GM12865 (cell line): ENCODE measurements at regions not wholly inside any gene's neighbourhood (a gene's known extent, or its start where the extent isn't known, plus 50 kb on each side); places are given as distances from the start of the nearest gene placed in this dataset.

Source experiments
- DNase-seq: peaks from one replicate; pipeline ENCODE4 v3.0.0; 2010; ENCODE audit warnings: low read depth
- H3K4me3 ChIP-seq: 2 replicates; pipeline ENCODE4 v1.5.1; 2011; ENCODE audit warnings: mild to moderate bottlenecking, low read depth, low read length, control low read depth
- TF ChIP-seq, protein P1 (sequence below): IDR thresholded peaks from 2 replicates; pipeline ENCODE4 v1.5.1; 2011; ENCODE audit warnings: low read length, control low read depth, low read depth, inconsistent platforms; ENCODE audit not compliant: insufficient read depth; ENCODE audit errors: missing control alignments

- TF ChIP-seq, protein P1, sequence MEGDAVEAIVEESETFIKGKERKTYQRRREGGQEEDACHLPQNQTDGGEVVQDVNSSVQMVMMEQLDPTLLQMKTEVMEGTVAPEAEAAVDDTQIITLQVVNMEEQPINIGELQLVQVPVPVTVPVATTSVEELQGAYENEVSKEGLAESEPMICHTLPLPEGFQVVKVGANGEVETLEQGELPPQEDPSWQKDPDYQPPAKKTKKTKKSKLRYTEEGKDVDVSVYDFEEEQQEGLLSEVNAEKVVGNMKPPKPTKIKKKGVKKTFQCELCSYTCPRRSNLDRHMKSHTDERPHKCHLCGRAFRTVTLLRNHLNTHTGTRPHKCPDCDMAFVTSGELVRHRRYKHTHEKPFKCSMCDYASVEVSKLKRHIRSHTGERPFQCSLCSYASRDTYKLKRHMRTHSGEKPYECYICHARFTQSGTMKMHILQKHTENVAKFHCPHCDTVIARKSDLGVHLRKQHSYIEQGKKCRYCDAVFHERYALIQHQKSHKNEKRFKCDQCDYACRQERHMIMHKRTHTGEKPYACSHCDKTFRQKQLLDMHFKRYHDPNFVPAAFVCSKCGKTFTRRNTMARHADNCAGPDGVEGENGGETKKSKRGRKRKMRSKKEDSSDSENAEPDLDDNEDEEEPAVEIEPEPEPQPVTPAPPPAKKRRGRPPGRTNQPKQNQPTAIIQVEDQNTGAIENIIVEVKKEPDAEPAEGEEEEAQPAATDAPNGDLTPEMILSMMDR: no peak
- no peak overlapping the region for H3K4me3 ChIP-seq
- no peak for DNase-seq
Measured at GRCh38 chrX:1911401-1912128, 296.7 kb downstream of the ASMT start.

DNA sequence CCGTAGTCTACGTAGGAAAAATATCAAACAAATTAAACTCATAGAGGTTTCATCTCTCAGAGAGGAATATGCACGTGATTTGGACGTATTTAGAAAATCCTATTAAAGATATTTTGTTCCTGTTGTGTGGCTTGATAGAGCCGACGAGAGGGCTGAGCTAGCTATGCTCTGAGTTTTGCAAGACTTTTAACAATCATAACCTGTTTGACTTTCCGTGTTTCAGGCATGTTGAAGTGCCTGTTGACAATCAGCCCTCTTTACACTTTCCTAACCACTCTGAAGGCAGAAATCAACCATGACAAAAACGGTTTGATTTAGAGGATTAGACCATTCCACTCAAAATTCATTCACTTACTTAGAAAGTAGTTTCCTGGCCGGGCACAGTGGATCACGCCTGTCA, 297.3 kb downstream of the ASMT start:
- DNase-seq: no peak
- TF ChIP-seq, protein P1: no peak
- no peak overlapping the region for H3K4me3 ChIP-seq

DNA sequence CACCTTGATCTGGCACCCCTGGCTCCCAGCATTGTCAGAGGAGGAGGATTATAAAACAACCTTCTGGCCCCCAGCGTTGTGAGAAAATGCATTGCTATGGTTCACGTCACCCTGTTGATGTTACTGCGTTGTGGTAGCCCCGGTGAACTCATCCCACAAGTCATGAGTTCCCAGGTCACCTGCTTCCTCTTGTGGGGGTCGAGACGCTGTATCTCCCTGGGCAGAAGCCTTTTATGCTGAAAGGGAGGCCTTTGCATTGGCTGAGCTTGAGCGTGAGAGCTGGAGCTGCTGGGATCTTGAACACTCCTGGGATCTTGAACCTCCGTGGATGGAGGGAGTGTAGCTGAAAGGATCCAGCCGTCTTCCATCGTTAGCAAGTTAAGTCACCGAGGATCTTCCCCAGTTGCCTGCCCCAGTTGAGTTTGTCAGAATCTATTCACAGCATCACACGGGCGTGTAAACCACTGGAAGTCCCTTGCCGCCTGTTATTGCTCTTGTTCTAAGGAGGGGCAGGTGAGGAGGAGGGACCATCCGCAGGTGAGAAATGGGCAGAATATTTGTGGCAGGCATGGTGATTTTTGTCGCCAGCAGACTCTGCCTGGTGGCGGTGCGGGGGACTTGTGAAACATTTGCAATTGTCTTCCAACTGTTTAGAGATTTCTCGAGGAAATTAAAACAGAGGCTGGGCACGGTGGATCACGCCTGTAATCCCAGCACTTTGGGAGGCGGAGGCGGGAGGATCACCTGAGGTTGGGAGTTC, 299.9 kb downstream of the ASMT start:
- DNase-seq: no peak
- no peak overlapping the region for H3K4me3 ChIP-seq
- TF ChIP-seq, protein P1: no peak

GRCh38 chrX:1918780-1919179, 303.9 kb downstream of the ASMT start:
- TF ChIP-seq, protein P1: no peak
- no peak for DNase-seq
- H3K4me3 ChIP-seq: no peak overlapping the region

GRCh38 chrX:1925053-1925481, 310.2 kb downstream of the ASMT start:
- TF ChIP-seq, protein P1: no peak
- DNase-seq: no peak
- H3K4me3 ChIP-seq: no peak overlapping the region

GRCh38 chrX:1928805-1929204, 313.9 kb downstream of the ASMT start:
- TF ChIP-seq, protein P1: no peak
- no peak for DNase-seq

GRCh38 chrX:1932231-1932630, 317.4 kb downstream of the ASMT start:
- TF ChIP-seq, protein P1: no peak
- no peak overlapping the region for H3K4me3 ChIP-seq
- no peak for DNase-seq

More at GRCh38 chrX:1928805-1929204, 313.9 kb downstream of the ASMT start:
- no peak overlapping the region for H3K4me3 ChIP-seq
